Left renal pelvis (tissue), 4 donors: ENCODE measurements at regions not wholly inside any gene's neighbourhood (a gene's known extent, or its start where the extent isn't known, plus 50 kb on each side); places are given as distances from the start of the nearest gene placed in this dataset.

Source experiments
- DNase-seq, 4 donors: peaks; one replicate each; pipeline ENCODE4 v3.0.0-alpha.2; 2013; ENCODE audit warnings: low read depth in 4 of 4, low spot score in 3 of 4

DNA sequence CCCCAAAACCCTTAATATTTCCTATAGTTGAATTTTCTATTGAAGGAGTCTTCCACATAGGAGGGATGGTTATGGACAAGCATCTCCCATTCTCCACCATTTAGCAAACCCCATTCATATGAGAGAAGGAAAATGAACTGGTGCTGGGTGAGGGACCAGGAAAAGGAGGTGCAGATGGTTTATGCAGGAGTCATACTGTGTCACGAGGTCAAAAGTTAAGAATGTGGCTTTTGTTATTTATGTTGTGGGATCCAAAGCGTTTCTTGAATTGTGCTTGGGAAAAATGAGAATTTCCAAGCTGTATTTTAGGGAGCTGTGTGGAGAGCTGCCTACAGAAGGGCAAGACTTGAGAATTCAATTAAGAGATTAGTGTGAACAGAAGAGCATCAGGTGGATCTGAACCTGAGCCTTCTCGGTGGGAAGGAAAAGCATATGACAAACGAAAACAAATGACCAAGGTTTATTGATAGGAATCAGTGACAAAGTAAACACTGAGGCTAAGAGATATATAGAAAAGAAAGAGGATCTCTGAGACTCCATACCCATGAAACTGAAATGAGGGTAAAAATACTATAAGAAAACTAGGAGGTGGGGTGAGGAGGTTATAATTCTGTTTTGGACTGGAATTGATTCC, 473.3 kb upstream of the NR2F2 start:
- no peak for DNase-seq

DNA sequence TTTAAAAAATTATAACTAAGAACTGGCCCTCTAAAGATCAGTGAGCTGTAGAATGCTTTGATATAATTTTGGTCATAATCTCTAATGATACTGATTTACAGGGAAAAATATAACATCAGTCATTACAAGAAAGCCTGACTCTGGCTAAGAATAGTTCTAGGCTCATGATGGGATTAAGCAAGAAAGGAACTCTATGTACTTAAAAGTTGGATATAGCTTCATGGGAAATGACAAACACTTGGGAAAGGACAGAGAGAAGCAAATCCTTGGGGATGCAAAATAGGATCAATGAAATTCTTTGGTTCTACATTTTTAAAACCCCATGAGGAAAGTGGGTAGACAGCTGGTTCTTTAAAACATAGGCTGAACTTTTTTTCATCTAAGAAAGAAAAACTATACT, 472.7 kb upstream of the NR2F2 start:
- no peak for DNase-seq

DNA sequence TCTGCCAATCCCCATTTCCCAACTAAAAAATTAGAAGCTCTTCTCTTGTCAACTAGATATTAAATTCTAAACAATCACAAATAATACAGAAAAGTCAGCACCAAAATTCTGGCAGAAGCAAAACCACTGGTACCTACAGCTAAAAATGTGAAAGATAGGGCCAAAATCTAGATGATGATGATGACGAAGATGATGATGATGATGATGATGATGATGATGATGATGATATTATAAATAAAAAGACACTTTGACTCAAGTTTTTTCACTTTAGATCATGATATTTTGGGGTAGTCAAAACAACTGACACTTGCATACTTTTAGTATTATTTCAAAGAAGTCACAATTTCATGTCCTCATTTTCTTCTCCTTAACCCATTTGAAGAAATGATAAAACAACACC, 470.1 kb upstream of the NR2F2 start:
- DNase-seq: no peak

DNA sequence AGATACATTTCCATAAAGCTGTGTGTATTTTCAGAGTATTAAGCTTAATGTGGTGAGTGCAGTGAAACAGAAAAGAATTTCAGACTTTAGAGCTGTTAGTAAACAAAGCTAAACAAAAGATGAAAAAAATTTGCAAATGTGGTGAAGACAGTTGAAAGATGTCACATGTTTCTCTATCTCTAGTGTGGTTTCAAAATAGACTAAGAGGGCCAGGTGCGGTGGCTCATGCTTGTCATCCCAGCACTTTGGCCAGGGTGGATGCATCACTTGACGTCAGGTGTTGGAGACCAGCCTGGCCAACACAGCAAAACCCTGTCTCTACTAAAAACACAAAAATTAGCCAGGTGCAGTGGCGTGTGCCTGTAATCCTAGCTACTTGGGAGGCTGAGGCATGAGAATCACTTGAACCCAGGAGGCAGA, 466.0 kb upstream of the NR2F2 start:
- DNase-seq: no peak

DNA sequence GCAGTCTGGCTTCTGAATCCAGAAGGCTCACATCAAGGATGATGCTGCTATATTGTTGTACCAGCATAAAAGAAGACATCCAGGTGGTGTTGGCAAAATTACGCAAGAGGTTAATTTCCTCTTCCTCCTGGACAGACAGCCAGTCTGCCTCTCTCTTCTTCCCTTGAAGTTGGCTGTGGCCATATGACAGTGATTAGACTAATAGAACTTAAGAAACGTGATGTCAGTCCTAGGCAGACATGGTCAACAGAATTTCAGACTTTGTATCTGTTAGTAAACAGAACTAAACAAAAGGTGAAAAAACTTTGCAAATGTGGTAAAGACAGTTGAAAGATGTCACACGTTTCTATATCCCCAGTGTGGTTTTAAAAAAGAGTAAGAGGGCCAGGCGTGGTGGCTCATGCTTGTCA, 465.2 kb upstream of the NR2F2 start:
- DNase-seq: no peak

DNA sequence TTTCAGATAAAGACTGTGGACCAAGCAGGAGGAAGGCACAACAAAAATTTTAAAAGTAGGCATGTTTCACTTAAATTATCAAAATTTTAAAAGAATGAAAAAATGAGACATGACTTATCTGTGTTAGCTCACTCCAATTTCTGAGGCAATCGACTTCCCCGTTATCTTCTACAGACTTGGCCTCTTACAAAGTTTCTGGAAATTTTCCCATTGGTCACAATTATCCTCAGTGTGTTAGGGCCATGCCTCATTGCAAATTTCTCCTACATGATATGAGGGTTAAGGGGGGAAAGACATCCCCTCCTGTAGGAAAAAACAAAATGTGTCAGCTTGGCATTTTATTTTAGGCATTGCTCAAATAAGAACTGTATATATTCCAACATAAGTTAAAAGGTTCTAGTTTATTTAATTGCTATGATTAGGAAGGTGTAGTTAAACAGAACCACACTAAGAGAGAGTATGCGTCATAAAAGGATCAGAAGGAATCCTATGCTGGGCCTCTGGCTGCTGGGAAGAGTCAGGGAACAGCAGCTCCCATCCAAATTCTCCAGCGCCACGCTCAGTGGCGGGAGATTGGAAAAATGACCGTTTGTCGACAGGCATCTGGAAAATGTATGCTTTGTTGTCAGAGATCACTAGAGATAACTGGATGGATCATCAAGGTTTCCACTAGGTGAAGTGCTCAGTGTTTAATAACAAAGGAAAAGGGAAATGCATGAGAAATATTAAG, 463.6 kb upstream of the NR2F2 start:
- DNase-seq: no peak

DNA sequence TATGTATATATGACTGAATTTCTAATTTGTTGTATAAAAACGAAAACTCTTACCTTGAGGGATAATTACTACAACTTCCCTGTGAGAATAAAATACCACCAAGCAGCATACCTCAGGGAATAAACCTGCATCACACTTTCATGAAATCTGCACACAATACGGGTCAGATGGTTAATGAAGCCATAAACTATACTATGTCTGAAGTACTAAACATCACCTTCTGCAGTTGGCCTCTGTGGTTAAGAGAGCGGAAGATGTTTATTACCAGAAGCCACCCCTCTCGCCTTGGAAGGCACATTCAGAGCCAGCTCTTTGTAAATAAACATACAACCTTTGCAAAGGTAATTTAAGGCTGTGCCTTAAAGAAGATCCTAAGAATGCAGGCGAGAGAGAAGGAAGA, 462.1 kb upstream of the NR2F2 start:
- DNase-seq: no peak

DNA sequence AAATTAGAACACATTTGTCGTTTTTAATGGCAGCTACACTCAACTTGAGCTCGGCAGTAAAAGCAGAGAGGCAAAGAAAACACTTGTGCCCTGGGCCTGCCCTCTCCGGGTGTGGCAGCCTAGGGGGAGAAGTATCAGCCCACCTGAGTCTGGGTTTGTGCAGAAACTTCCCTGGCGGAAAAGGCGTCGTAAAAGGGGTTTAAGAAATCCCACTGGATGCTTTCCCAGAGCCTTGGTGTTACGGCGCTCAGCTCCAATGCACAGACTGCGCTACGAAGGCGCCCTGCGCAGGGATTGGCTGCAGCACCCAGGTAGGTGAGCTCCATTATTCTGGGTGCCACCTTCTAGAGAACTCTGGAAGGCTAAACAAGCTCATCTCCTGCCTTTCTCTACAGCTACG, 461.5 kb upstream of the NR2F2 start:
- no peak for DNase-seq

DNA sequence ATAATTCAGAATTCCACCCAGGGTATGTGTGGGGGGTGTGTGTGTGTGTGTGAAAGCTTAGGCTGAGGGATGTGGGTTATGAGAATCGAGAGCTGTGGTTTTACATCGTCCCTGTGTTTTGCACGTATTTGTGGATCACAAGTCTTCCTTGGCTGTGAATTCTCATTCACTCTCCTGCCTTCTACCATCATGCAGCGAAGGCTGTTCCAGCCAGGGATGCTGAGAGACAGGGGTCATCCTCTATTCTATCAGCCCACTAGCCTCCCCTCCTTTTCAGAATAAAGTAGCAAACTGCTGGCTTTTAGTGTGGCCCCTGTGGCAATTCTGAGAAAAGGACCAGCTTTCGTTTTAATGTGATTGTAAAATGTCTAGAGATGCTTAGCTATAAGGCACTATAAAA, 460.6 kb upstream of the NR2F2 start:
- no peak for DNase-seq

DNA sequence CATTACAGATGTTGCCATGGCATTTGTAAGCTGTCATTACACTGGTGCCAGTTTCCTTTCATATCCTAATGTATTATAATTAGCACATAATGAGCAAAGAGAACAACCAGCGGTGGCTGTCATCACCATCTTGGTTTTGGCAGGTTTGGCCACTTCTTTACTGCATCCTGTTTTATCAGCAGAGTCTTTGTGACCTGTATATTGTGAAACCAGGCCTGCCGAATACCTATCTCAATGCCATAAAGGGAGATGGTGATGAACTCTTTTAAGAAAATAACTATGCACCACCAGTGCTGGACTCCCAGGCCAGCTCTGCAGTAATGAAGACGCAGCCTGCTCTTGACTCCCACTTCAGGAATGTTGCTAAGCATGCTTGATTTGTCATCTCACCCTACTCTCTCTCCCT, 458.1 kb upstream of the NR2F2 start:
- DNase-seq: no peak

DNA sequence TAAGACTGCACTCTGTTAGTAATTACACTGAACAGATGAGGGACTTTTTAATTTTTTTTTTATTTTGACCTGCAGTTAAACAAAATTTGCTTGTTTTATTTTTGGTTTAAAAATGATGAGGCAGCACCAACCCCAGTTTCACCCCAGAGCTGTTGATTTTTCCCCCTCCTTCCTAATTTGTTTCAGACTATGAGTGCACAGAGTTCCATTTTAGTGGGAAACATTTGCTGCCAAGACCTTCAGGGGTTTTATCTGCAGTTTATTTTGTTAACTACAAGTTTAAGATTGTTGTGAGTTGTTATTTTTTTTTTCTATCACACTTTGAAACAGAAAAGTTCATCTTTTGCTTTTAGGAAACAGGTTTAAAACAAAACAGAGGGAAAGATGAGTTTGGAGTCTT, 455.9 kb upstream of the NR2F2 start:
- no peak for DNase-seq

DNA sequence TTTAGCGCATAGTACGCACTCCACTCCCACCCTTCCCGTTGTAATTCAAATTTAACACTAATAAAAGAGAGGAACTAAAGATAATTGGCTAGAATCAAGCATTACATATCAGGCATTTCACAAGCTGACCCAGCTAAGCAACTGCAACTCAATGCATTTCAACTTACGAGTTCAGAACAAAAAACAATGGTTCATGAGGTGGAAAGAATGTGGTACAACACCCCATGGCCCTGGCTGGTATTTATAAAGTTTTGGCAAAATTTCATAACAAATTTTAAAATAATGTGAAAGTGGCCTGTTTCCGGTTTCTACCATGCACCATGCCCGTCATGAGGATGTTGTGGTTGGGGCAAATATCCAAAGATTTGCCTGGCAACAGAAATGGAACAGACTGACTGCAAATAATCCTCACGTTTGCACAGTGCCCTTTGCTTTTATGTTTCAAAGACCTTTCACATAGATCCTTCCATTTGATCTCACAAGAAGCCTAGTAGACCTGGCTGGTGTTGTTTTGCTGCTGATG, 455.3 kb upstream of the NR2F2 start:
- DNase-seq: no peak

DNA sequence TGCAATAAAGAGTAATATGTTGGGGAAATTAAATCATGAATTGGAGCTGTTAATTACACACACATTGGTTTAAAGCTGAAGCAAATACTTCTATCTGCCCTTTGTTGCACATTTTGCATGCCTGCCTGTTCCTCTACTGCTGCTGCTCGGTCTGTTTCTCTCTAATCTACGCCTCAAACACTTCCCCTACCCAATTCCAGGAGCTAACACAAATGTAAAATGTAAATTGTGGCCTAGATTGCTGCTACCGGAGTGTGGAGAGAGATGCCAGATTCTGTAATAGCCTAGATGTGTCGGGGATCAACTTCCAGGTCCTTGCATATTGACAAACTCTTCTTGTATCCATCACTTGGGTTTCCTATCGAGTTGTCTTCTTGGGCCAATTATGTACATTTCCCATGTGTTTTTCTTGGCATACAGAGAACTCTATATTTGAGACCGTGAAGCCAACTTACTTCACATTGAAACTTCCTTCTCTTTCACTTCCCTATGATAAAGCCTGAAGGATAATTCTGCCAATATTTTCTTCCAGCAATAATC, 450.4 kb upstream of the NR2F2 start:
- no peak for DNase-seq

DNA sequence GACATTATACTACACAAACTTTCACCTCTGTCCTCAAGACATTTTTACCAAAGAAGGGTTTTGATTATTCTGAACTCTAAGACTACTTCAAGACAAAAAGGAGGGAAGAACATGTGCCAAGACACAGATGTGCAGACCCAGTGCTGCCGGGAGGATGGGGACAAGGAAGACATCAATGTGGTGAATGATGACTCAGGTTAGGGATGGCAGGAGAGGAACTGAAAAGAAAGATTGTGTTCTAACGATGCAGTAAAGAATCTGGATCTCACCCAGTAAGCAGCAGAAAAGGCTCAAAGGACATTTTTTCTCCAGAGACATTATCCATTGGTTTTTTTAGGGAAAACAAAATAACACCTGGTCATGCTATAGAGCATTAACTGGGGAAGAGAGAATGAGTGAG, 449.9 kb upstream of the NR2F2 start:
- DNase-seq: no peak

DNA sequence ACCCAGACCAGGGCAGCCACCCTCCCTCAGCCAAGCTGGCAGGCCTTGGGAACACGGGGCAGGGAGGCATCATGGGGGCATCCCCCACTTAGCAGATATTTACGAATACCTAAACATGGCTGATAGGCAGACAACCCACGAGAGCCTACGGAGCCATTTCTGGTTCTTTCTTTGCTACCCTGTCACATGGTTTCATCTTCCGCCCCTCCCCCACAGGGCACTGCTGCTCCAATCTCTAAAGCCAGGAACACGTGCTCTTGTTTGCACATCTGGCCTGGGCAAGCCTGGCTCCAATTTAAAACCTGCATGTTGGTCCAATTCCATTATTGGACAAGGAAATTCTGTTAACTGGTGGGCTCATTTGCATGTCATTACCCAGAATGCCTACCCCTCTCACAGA, 447.4 kb upstream of the NR2F2 start:
- DNase-seq: no peak

DNA sequence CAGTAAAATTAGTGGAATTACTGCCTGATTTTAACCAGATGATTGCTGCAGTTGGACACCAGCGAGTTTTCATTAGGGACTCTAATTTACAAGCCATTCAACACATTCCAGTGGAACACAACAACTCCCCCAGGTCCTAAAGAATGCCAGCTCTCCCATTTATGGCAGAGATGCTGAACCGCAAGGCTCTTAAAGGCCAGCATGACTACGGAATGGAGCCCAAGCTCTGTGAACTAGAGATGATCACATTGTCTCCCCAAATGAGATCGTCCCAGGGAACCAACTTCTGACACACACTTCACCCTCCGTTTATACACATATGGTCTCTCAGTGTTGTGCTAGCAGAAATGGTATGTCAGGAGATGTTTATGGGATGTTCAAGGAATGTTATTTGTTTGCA, 446.2 kb upstream of the NR2F2 start:
- no peak for DNase-seq

DNA sequence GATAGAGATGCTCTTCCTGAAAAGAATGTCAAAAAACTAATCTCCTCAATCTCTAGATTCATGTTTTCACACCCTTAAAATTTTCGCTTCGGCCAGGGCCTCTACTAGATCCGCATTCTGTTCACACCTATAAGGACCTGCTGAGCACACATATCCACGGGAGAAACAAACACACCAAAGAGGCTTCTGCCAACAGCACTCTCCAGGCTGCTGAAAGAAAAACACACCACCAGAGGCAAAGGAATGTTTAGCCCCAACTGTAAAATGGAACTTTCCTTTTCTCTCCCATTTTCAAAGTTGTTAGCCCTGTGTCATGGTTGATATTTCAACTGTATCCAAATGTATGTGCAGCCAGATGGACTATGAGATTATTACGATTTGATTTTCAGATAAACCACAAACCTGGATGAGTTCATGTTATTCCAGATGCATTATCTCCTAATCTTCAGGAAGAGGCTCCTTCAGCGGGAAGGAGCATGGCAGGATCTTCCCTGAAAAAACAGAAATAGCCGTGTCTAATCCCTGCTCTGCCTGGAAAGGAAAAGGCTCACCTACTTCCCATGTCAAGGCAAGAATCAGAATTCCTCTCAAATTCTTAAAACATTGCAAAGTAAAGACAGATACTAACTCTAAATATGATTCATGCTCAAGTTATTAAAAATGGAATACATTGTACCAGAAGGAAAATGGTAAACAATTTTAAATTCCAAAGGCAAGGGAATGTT, 442.7 kb upstream of the NR2F2 start:
- no peak for DNase-seq

DNA sequence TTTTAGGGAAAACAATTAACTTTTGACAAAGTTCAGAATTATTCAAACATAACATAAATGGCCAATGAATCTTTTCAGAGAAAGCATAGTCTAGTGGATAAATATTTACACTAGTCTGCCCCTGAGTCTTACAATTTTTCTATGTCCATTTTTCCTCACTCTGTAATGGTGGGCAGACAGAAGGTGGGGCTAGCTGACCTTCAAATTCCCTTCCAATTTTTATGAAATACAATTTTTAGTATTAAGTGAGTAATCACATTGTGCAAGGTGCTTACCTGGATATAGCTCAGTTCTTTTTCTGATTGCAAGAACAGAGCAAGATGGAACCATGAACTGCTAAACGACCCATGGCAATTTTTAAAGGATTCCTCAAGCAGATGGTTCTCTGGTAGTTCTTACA, 441.7 kb upstream of the NR2F2 start:
- no peak for DNase-seq

DNA sequence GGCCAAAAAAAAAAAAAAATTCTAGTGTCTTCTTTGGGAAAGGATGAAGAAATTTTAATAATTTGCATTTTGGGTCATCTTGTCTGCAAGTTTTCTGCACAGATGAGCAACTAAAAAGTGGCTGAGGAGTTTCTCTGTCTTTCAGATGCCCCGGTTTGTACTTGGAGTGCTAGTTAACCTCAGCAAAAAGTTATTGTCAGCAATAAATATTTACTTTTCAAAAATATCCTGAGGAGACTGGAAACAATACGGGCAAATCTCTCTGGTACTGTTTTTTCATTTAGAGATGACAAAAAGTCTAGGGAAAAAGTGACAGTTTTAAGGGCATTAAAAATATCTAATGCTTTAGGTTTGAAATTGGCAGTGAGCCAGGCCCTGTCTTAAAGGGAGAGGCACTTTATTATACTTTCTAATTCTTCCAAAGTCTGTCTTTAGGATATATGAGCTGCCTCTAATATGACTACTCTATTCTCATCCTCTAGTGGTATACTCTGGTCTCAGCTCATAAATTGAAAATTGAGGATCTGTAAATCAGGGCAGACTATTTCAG, 436.0 kb upstream of the NR2F2 start:
- no peak for DNase-seq

DNA sequence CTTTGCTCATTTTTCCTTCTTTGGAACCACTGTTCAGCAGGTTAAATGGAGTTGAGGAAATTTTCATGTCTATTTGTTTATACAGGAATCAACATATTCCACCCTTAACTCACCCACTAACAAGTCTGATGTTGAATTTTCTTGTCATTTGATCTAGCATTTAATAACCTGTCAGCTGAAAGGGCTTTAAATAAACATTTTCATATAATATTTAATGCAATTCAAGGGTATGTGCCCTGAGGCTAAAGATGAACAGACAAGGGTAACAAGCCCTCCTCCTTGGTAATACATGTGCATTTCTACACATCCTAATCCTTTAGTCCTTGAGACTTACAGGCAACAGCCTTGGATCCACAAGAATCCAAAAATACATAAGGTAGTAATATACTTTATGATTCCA, 435.0 kb upstream of the NR2F2 start:
- no peak for DNase-seq

DNA sequence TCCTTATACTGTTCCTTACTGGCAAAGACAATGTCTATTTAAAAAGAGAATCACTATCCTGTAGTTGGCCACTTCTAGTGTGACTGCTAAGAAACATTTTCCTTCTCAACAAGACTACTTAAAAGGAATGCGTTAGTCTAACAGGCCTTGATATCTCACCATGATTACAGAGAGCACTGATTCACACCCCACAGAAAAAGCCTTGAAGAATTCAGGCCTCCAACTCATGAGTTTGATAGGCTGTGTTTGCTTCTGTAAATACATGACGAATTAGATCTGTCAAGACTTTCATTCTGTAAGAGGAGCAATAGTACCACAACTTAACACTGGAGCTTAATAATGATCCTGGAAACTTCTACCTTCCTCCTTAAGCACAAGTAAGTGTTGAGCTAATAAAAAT, 432.8 kb upstream of the NR2F2 start:
- DNase-seq: no peak
